GM23248 (cell line): ENCODE measurements at regions not wholly inside any gene's neighbourhood (a gene's known extent, or its start where the extent isn't known, plus 50 kb on each side); places are given as distances from the start of the nearest gene placed in this dataset.
"Not testable (repeated sequence)": the region's sequence is repeated elsewhere in the genome, so short reads cannot be mapped to it uniquely, and the experiment has no call there.

Source experiments
- DNase-seq: peaks from one replicate; pipeline ENCODE4 v3.0.0-alpha.2; 2015
- H2AFZ ChIP-seq: fragments of 200-600 bp; sonication (generic); 2 replicates; pipeline ENCODE4 v1.6.1; 2016; ENCODE audit warnings: antibody characterized with exemption
- H3F3A ChIP-seq: fragments of 200-600 bp; sonication (generic); 2 replicates; pipeline ENCODE4 v1.6.1; 2016; ENCODE audit warnings: mild to moderate bottlenecking, antibody characterized with exemption, mixed run types; ENCODE audit not compliant: insufficient read depth
- H3K27ac ChIP-seq: fragments of 200-600 bp; sonication (generic); 2 replicates; pipeline ENCODE4 v1.5.1; 2016; ENCODE audit warnings: mild to moderate bottlenecking
- H3K27me3 ChIP-seq: fragments of 200-600 bp; sonication (generic); replicated peaks from 2 replicates; pipeline ENCODE4 v1.6.1; 2016; ENCODE audit warnings: mild to moderate bottlenecking; ENCODE audit not compliant: insufficient read depth
- H3K36me3 ChIP-seq: fragments of 200-600 bp; sonication (generic); 2 replicates; pipeline ENCODE4 v1.6.1; 2016; ENCODE audit warnings: low read depth, mild to moderate bottlenecking
- H3K4me1 ChIP-seq: fragments of 200-600 bp; sonication (generic); 2 replicates; pipeline ENCODE4 v1.6.1; 2016; ENCODE audit warnings: mild to moderate bottlenecking; ENCODE audit not compliant: insufficient read depth
- H3K4me2 ChIP-seq: fragments of 200-600 bp; sonication (generic); one replicate; pipeline ENCODE4 v1.6.1; 2016; ENCODE audit warnings: mild to moderate bottlenecking; ENCODE audit not compliant: unreplicated experiment
- H3K4me3 ChIP-seq: fragments of 200-600 bp; sonication (generic); 2 replicates; pipeline ENCODE4 v1.5.1; 2016; ENCODE audit warnings: mild to moderate bottlenecking
- H3K79me2 ChIP-seq: fragments of 200-600 bp; sonication (generic); 2 replicates; pipeline ENCODE4 v1.6.1; 2016; ENCODE audit warnings: mild to moderate bottlenecking; ENCODE audit not compliant: insufficient read depth
- H3K9ac ChIP-seq: fragments of 200-600 bp; sonication (generic); 2 replicates; pipeline ENCODE4 v1.6.1; 2016; ENCODE audit warnings: mild to moderate bottlenecking
- H3K9me2 ChIP-seq: fragments of 200-600 bp; sonication (generic); 2 replicates; pipeline ENCODE4 v1.6.1; 2016; ENCODE audit warnings: mixed run types, mild to moderate bottlenecking, moderate library complexity; ENCODE audit not compliant: insufficient read depth
- H3K9me3 ChIP-seq: fragments of 200-600 bp; sonication (generic); one replicate; pipeline ENCODE4 v1.6.1; 2017; ENCODE audit warnings: low read depth
- H4K20me1 ChIP-seq: fragments of 200-600 bp; sonication (generic); 2 replicates; pipeline ENCODE4 v1.6.0; 2016; ENCODE audit not compliant: insufficient read depth
- EZH2 ChIP-seq: fragments of 200-600 bp; sonication (generic); IDR thresholded peaks from 2 replicates; pipeline ENCODE4 v1.6.1; 2018; ENCODE audit warnings: antibody characterized with exemption, mild to moderate bottlenecking; ENCODE audit not compliant: insufficient read depth, poor library complexity, severe bottlenecking
- EZH2phosphoT487 ChIP-seq: fragments of 200-600 bp; sonication (generic); IDR thresholded peaks from 2 replicates; pipeline ENCODE4 v1.6.1; 2018; ENCODE audit warnings: antibody characterized with exemption, moderate library complexity, mild to moderate bottlenecking, low read depth; ENCODE audit not compliant: insufficient read depth
- WGBS, 2 experiments: methylation state at CpG; one replicate each; pipeline ENCODE4 v1.1.6; 2015 to 2017; ENCODE audit warnings: low lambda C conversion rate in 2 of 2, low coverage in 1 of 2; ENCODE audit errors: missing lambda C conversion rate in 2 of 2; 5-methylcytosine and 5-hydroxymethylcytosine counted together
- in situ Hi-C: fragments of 300-500 bp; cut with MboI; formaldehyde crosslinking; loops from 2 replicates; pipeline ENCODE4 v1.15.0; 2020

DNA sequence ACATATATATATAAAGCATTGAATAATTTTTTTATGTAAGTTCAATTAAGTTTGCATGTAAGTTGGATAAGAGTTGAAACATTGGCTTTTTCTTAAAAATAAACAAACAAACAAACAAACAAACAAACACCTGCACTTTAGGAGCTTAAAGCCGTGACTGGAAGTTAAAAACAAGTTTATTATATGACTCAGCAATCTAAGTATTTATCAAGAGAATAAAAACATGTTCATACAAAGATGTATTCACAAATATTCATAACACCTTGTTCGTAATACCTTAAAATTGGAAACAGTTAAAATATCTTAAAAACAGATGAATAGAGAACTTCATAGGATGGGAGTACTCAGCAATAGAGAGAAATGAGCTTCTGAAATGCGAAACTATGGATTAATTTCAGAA, 61.5 kb upstream of the ANXA1 start:
- H3K9ac ChIP-seq: no peak overlapping the region
- H3K27me3 ChIP-seq: no peaks in the 10 kb centered on the region
- H3K4me2 ChIP-seq: no peak overlapping the region
- no peaks in the 10 kb centered on the region for H3K36me3 ChIP-seq
- TF ChIP-seq EZH2phosphoT487: no peak
- no peak for TF ChIP-seq EZH2
- no peaks in the 10 kb centered on the region for H4K20me1 ChIP-seq
- no peak for DNase-seq
- H3F3A ChIP-seq: no peaks in the 10 kb centered on the region
- in situ Hi-C loops: no loop called here
- H3K9me3 ChIP-seq: no peaks in the 10 kb centered on the region
- no peaks in the 10 kb centered on the region for H3K79me2 ChIP-seq
- no peaks in the 10 kb centered on the region for H3K4me1 ChIP-seq
- 64% methylated on average over 3 of the region's 3 CpGs for WGBS, 2 experiments
- no peak overlapping the region for H2AFZ ChIP-seq
- no peaks in the 10 kb centered on the region for H3K9me2 ChIP-seq
- H3K27ac ChIP-seq: no peak overlapping the region
- H3K4me3 ChIP-seq: no peak overlapping the region

- in situ Hi-C loops: no loop called here
- H3K36me3 ChIP-seq: no peaks in the 10 kb centered on the region
- H4K20me1 ChIP-seq: no peaks in the 10 kb centered on the region
- no peaks in the 10 kb centered on the region for H3K79me2 ChIP-seq
- H3K27me3 ChIP-seq: no peaks in the 10 kb centered on the region
- H3K9me3 ChIP-seq: no peaks in the 10 kb centered on the region
- no peak overlapping the region for H3K4me2 ChIP-seq
- 77 to 88% methylated on average over 3 of the region's 3 CpGs for WGBS, 2 experiments
- H3K9me2 ChIP-seq: no peaks in the 10 kb centered on the region
- no peak overlapping the region for H2AFZ ChIP-seq
- DNase-seq: no peak
- no peaks in the 10 kb centered on the region for H3F3A ChIP-seq
- no peak overlapping the region for H3K27ac ChIP-seq
- no peaks in the 10 kb centered on the region for H3K4me1 ChIP-seq
- TF ChIP-seq EZH2: no peak
- no peak for TF ChIP-seq EZH2phosphoT487
- H3K9ac ChIP-seq: no peak overlapping the region
- H3K4me3 ChIP-seq: no peak overlapping the region
Measured at GRCh38 chr9:73089304-73089985, 62.2 kb upstream of the ANXA1 start.

DNA sequence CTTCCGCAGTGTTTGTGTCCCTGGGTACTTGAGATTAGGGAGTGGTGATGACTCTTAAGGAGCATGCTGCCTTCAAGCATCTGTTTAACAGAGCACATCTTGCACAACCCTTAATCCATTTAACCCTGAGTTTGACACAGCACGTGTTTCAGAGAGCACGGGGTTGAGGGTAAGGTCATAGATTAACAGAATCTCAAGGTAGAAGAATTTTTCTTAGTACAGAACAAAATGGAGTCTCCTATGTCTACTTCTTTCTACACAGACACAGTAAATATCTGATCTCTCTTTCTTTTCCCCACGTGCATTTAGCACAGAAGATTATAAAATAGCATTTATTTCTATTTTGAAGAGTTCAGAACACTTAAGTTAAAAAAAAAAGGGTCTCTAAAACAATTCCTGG, 63.8 kb upstream of the ANXA1 start:
- H2AFZ ChIP-seq, H3K4me2 ChIP-seq, H3K27ac ChIP-seq, H3F3A ChIP-seq, in situ Hi-C loops, H3K9ac ChIP-seq, H3K9me3 ChIP-seq, H3K36me3 ChIP-seq, H3K27me3 ChIP-seq, H3K4me3 ChIP-seq, H3K9me2 ChIP-seq, H3K79me2 ChIP-seq, H4K20me1 ChIP-seq, H3K4me1 ChIP-seq, DNase-seq: not testable (repeated sequence)
- 30 to 41% methylated on average over 3 of the region's 4 CpGs for WGBS, 2 experiments

GRCh38 chr9:73083519-73083918, 68.1 kb upstream of the ANXA1 start:
- no peak overlapping the region for H2AFZ ChIP-seq
- no peaks in the 10 kb centered on the region for H3K79me2 ChIP-seq
- no peak overlapping the region for H3K27ac ChIP-seq
- no peak for DNase-seq
- H3F3A ChIP-seq: no peaks in the 10 kb centered on the region
- no peak overlapping the region for H3K9ac ChIP-seq
- H3K9me2 ChIP-seq: no peaks in the 10 kb centered on the region
- no peaks in the 10 kb centered on the region for H3K4me1 ChIP-seq
- no peaks in the 10 kb centered on the region for H3K27me3 ChIP-seq
- TF ChIP-seq EZH2 (no peak), EZH2phosphoT487 (no peak)
- H3K4me2 ChIP-seq: no peak overlapping the region
- in situ Hi-C loops: loop anchor here (5.0 kb wide), 1 partner anchor 226 kb away; no protein-coding TSS in a partner anchor
- no peaks in the 10 kb centered on the region for H3K9me3 ChIP-seq
- no peak overlapping the region for H3K4me3 ChIP-seq
- no peaks in the 10 kb centered on the region for H4K20me1 ChIP-seq
- H3K36me3 ChIP-seq: no peaks in the 10 kb centered on the region

DNA sequence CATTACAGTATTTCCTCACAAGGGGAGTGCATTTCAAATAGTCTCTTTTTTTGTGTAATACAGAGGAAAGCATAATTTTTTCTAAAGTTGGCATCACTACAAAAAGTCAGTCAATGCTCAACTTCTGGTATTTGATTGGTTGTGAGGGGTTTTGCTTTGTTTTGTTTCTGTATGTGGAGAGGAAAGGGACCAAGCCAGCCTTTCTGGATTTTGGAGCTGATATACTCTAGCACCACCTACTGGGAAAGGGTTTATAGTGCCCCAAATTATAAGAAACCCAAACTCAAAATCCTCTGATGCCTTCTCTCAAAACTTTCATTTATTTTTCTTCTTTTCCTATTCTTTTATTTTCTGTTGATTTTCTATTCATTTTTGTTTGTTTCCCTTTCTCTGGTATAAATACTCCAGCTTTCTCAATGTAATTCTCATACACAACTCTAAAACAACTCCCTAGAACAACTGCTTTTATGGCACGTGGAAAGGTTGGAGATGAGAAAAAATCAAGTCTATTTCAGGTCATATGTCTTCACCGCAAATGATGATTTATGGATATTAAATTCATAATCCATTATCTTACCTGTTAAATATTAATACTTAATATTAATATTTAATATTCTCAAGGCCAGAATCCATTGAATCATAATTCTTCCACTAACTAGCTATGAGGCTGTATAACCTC, 69.5 kb upstream of the ANXA1 start:
- no peak overlapping the region for H3K27ac ChIP-seq
- H4K20me1 ChIP-seq: no peaks in the 10 kb centered on the region
- no peaks in the 10 kb centered on the region for H3K27me3 ChIP-seq
- no peaks in the 10 kb centered on the region for H3K79me2 ChIP-seq
- H3K36me3 ChIP-seq: no peaks in the 10 kb centered on the region
- TF ChIP-seq EZH2: no peak
- TF ChIP-seq EZH2phosphoT487: no peak
- H3K4me2 ChIP-seq: no peak overlapping the region
- WGBS, 2 experiments: 68 to 79% methylated on average over 2 of the region's 2 CpGs
- in situ Hi-C loops: loop anchor here (5.0 kb wide), 1 partner anchor 225 kb away; no protein-coding TSS in a partner anchor
- H2AFZ ChIP-seq: no peak overlapping the region
- DNase-seq: peak; percentile 75
- no peak overlapping the region for H3K4me3 ChIP-seq
- H3K4me1 ChIP-seq: no peaks in the 10 kb centered on the region
- no peaks in the 10 kb centered on the region for H3K9me3 ChIP-seq
- H3K9me2 ChIP-seq: no peaks in the 10 kb centered on the region
- H3K9ac ChIP-seq: no peak overlapping the region
- no peaks in the 10 kb centered on the region for H3F3A ChIP-seq
